ENCODE measurements at regions not wholly inside any gene's neighbourhood (a gene's known extent, or its start where the extent isn't known, plus 50 kb on each side); places are given as distances from the start of the nearest gene placed in this dataset.

- DNase-seq (ENCODE audit: low spot score) = no peak
- Mint-ChIP-seq H3K4me1 (peaks cover 10% of the 10 kb centered on the region), H3K9me3 (no peaks in the 10 kb centered on the region), H3K36me3 (no peaks in the 10 kb centered on the region), H3K4me3 (no peak overlapping the region), H3K27me3 (ENCODE audit: insufficient read depth, low read depth) (no peaks in the 10 kb centered on the region), H3K27ac (no peak overlapping the region)
- no peaks in the 10 kb centered on the region for H4K20me1 ChIP-seq (ENCODE audit: low read depth)
- TF ChIP-seq CTCF (IDR thresholded peaks at IDR 0.05) (no peak), EZH2phosphoT487 (IDR thresholded peaks at IDR 0.05) (no peak), EZH2 (IDR thresholded peaks at IDR 0.05) (no peak)
- no peak overlapping the region for H3K9ac ChIP-seq
- no peak overlapping the region for H3K27ac ChIP-seq
- no peak overlapping the region for H3K4me2 ChIP-seq
- H3K79me2 ChIP-seq (ENCODE audit: low read depth) = no peaks in the 10 kb centered on the region
- H3K36me3 ChIP-seq = no peaks in the 10 kb centered on the region
- H3F3A ChIP-seq (ENCODE audit: low read depth) = no peaks in the 10 kb centered on the region
- H3K4me3 ChIP-seq = no peak overlapping the region
- H2AFZ ChIP-seq (replicated peaks) = no peak overlapping the region
- peaks cover 6% of the 10 kb centered on the region for H3K4me1 ChIP-seq
- no peaks in the 10 kb centered on the region for H3K27me3 ChIP-seq
- no peaks in the 10 kb centered on the region for H3K9me3 ChIP-seq (ENCODE audit: low read depth)
Observed at GRCh38 chr4:24056289-24056688, 166.4 kb upstream of the PPARGC1A start.

DNA sequence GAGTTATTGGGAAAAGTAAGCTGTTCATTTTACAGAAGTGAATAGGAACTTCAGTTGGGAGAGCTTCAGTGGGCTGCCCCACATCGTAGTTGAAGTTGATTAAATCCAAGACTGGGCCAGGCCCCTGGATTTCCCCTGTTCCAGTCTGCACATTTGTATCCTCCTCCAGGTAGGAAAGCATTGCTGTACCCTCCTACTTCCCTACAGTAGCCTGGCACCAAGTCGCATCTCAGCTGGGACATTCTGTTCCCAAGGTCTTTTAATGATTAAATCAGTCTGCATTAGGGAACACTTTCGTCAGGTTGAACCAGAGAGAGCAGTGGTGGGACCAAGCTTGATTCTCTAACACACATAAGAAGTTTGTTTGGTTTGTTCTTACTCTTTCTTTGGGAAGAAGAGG is 165.8 kb upstream of the PPARGC1A start:
- no peak overlapping the region for H2AFZ ChIP-seq (replicated peaks)
- no peak for DNase-seq (ENCODE audit: low spot score)
- Mint-ChIP-seq H3K27ac (no peak overlapping the region), H3K27me3 (ENCODE audit: insufficient read depth, low read depth) (no peaks in the 10 kb centered on the region), H3K36me3 (no peaks in the 10 kb centered on the region), H3K4me3 (no peak overlapping the region), H3K4me1 (peaks cover 10% of the 10 kb centered on the region), H3K9me3 (no peaks in the 10 kb centered on the region)
- no peak overlapping the region for H3K4me3 ChIP-seq
- no peaks in the 10 kb centered on the region for H3F3A ChIP-seq (ENCODE audit: low read depth)
- no peak overlapping the region for H3K9ac ChIP-seq
- H4K20me1 ChIP-seq (ENCODE audit: low read depth) = no peaks in the 10 kb centered on the region
- H3K79me2 ChIP-seq (ENCODE audit: low read depth) = no peaks in the 10 kb centered on the region
- H3K27me3 ChIP-seq = no peaks in the 10 kb centered on the region
- no peaks in the 10 kb centered on the region for H3K36me3 ChIP-seq
- H3K9me3 ChIP-seq (ENCODE audit: low read depth) = no peaks in the 10 kb centered on the region
- TF ChIP-seq EZH2 (IDR thresholded peaks at IDR 0.05) (no peak), CTCF (IDR thresholded peaks at IDR 0.05) (no peak), EZH2phosphoT487 (IDR thresholded peaks at IDR 0.05) (no peak)
- H3K4me1 ChIP-seq = peaks cover 6% of the 10 kb centered on the region
- H3K27ac ChIP-seq = no peak overlapping the region
- no peak overlapping the region for H3K4me2 ChIP-seq

- Histone ChIP-seq H3K4me1 (peaks cover 6% of the 10 kb centered on the region), H3K4me2 (no peak overlapping the region), H2AFZ (replicated peaks) (no peak overlapping the region), H3K9ac (no peak overlapping the region), H3K27me3 (no peaks in the 10 kb centered on the region), H3K4me3 (no peak overlapping the region), H3F3A (ENCODE audit: low read depth) (no peaks in the 10 kb centered on the region), H3K36me3 (no peaks in the 10 kb centered on the region), H3K79me2 (ENCODE audit: low read depth) (no peaks in the 10 kb centered on the region), H3K27ac (no peak overlapping the region), H4K20me1 (ENCODE audit: low read depth) (no peaks in the 10 kb centered on the region), H3K9me3 (ENCODE audit: low read depth) (no peaks in the 10 kb centered on the region)
- Mint-ChIP-seq H3K27ac (no peak overlapping the region), H3K4me3 (no peak overlapping the region), H3K4me1 (peaks cover 13% of the 10 kb centered on the region), H3K27me3 (ENCODE audit: insufficient read depth, low read depth) (no peaks in the 10 kb centered on the region), H3K36me3 (no peaks in the 10 kb centered on the region), H3K9me3 (no peaks in the 10 kb centered on the region)
- DNase-seq (ENCODE audit: low spot score) = no peak
- no peak for TF ChIP-seq EZH2phosphoT487 (IDR thresholded peaks at IDR 0.05)
- no peak for TF ChIP-seq CTCF (IDR thresholded peaks at IDR 0.05)
- TF ChIP-seq EZH2 (IDR thresholded peaks at IDR 0.05) = no peak
Observed at GRCh38 chr4:24054910-24055309, 165.1 kb upstream of the PPARGC1A start.

GRCh38 chr4:24053934-24054333 is 164.1 kb upstream of the PPARGC1A start:
- no peaks in the 10 kb centered on the region for H3K9me3 ChIP-seq (ENCODE audit: low read depth)
- H3F3A ChIP-seq (ENCODE audit: low read depth) = no peaks in the 10 kb centered on the region
- Mint-ChIP-seq H3K4me3 (no peak overlapping the region), H3K9me3 (no peaks in the 10 kb centered on the region), H3K27me3 (ENCODE audit: insufficient read depth, low read depth) (no peaks in the 10 kb centered on the region), H3K36me3 (no peaks in the 10 kb centered on the region), H3K4me1 (peaks cover 4% of the 10 kb centered on the region), H3K27ac (no peak overlapping the region)
- no peaks in the 10 kb centered on the region for H3K27me3 ChIP-seq
- H3K4me1 ChIP-seq = no peaks in the 10 kb centered on the region
- no peak overlapping the region for H3K9ac ChIP-seq
- H3K79me2 ChIP-seq (ENCODE audit: low read depth) = no peaks in the 10 kb centered on the region
- no peak overlapping the region for H3K4me2 ChIP-seq
- no peaks in the 10 kb centered on the region for H3K36me3 ChIP-seq
- no peak for TF ChIP-seq EZH2 (IDR thresholded peaks at IDR 0.05)
- TF ChIP-seq CTCF (IDR thresholded peaks at IDR 0.05) = no peak
- TF ChIP-seq EZH2phosphoT487 (IDR thresholded peaks at IDR 0.05) = no peak
- no peak for DNase-seq (ENCODE audit: low spot score)
- H3K4me3 ChIP-seq = no peak overlapping the region
- no peak overlapping the region for H3K27ac ChIP-seq
- no peak overlapping the region for H2AFZ ChIP-seq (replicated peaks)
- H4K20me1 ChIP-seq (ENCODE audit: low read depth) = no peaks in the 10 kb centered on the region

Measured in neural progenitor cell (in vitro differentiated cells).